CD4-positive, CD25-positive, alpha-beta regulatory T cell (primary cell): ENCODE measurements at regions not wholly inside any gene's neighbourhood (a gene's known extent, or its start where the extent isn't known, plus 50 kb on each side); places are given as distances from the start of the nearest gene placed in this dataset.

Experiments used
- ATAC-seq, 2 donors: fragments of 150-1000 bp; cut with Tn5 transposase; one replicate each; pipeline ENCODE4 v1.10.0; 2021; ENCODE audit warnings: low read depth in 2 of 2, moderate number of reproducible peaks in 2 of 2, moderate library complexity in 1 of 2
- DNase-seq, 3 donors: peaks; one replicate each; pipeline versions ENCODE4 v3.0.0 to v3.0.0-alpha.2; 2012 to 2022; ENCODE audit warnings: mixed read lengths in 1 of 3
- H3K27ac ChIP-seq: one replicate; pipeline ENCODE4 v1.7.0; 2013; ENCODE audit warnings: mild to moderate bottlenecking, low read length; ENCODE audit not compliant: insufficient read depth, poor library complexity, severe bottlenecking
- H3K27me3 ChIP-seq: one replicate; pipeline ENCODE4 v1.7.0; 2013; ENCODE audit warnings: low read length; ENCODE audit not compliant: control insufficient read depth, insufficient read depth
- H3K36me3 ChIP-seq: one replicate; pipeline ENCODE4 v1.7.0; 2013; ENCODE audit warnings: mild to moderate bottlenecking, low read length, moderate library complexity; ENCODE audit not compliant: control insufficient read depth, insufficient read depth
- H3K4me1 ChIP-seq: 2 replicates; pipeline ENCODE4 v1.7.0; 2013; ENCODE audit warnings: mild to moderate bottlenecking, low read length; ENCODE audit not compliant: insufficient read depth, control insufficient read depth, poor library complexity, severe bottlenecking
- H3K4me3 ChIP-seq: one replicate; pipeline ENCODE4 v1.7.0; 2013; ENCODE audit warnings: low read depth, mild to moderate bottlenecking, low read length, moderate library complexity
- H3K9me3 ChIP-seq, 2 experiments: 1 replicate in 1 of 2; 2 replicates in 1 of 2; pipeline ENCODE4 v1.7.0; 2013; ENCODE audit warnings: low read length in 2 of 2, mild to moderate bottlenecking in 1 of 2, moderate library complexity in 1 of 2; ENCODE audit not compliant: control insufficient read depth in 2 of 2
- H3K27ac Mint-ChIP-seq, 3 donors: one replicate each; pipeline ENCODE4 v1.8.0; 2020 to 2022; ENCODE audit warnings: mild to moderate bottlenecking in 3 of 3, mixed read lengths in 3 of 3, moderate library complexity in 2 of 3
- H3K27me3 Mint-ChIP-seq: one replicate; pipeline ENCODE4 v1.8.0; 2022; ENCODE audit warnings: mild to moderate bottlenecking, mixed read lengths
- H3K36me3 Mint-ChIP-seq: one replicate; pipeline ENCODE4 v1.8.0; 2020; ENCODE audit warnings: mixed read lengths
- H3K4me1 Mint-ChIP-seq, 4 donors: one replicate each; pipeline ENCODE4 v1.8.0; 2020 to 2022; ENCODE audit warnings: mixed read lengths in 4 of 4, mild to moderate bottlenecking in 1 of 4
- H3K4me3 Mint-ChIP-seq, 4 donors: one replicate each; pipeline ENCODE4 v1.8.0; 2020 to 2022; ENCODE audit warnings: mild to moderate bottlenecking in 4 of 4, mixed read lengths in 4 of 4, moderate library complexity in 3 of 4
- H3K9me3 Mint-ChIP-seq, 7 donors: one replicate each; pipeline ENCODE4 v1.8.0; 2020 to 2022; ENCODE audit warnings: mixed read lengths in 7 of 7, mild to moderate bottlenecking in 3 of 7, moderate library complexity in 2 of 7

DNA sequence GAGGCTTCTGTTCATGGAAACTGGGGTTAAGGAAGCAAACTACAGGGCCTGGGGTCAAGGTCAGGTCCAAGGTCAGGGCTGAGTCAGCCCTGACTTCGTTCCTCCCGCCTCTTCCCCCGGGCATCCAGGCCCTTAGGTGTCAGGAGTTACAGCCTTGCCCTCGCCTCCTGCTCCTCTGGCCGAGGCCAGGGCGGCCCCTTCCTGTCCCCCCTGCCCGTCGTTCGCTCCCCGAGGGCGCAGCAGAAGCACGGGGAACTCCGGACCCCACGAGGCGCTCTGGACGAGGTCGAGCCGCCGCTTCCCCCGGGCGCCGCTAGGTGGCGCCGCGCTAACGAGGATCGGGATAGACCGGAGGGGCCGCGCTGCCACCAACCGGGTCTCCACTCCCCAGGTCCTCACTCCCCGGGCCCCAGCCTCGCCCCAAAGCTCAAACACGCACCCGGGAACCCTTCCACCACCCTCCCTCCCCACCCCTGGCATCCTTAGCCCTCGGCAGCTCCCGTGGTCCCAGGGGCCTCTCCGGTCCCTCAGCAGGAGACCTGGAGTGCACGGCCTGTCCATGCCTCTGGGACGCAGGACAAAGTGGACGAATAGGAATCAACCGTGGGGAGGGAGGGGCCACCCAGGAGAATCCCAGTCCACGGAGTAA is 59.2 kb upstream of the MYL10 start:
- H3K4me1 Mint-ChIP-seq, result peaks cover 0 to 5% (median 0%) of the 10 kb centered on the region in 4 donors
- H3K27me3 Mint-ChIP-seq, result peaks cover 3% of the 10 kb centered on the region
- no peaks in the 10 kb centered on the region for H3K36me3 ChIP-seq
- no peaks in the 10 kb centered on the region for H3K9me3 Mint-ChIP-seq
- peaks cover 7% of the 10 kb centered on the region for H3K4me1 ChIP-seq
- no peak overlapping the region for H3K4me3 ChIP-seq
- H3K27me3 ChIP-seq, result no peaks in the 10 kb centered on the region
- H3K27ac ChIP-seq, result no peak overlapping the region
- peak; percentile 67 to 78 for ATAC-seq
- H3K36me3 Mint-ChIP-seq, result no peaks in the 10 kb centered on the region
- peak; percentile 59 to 70 (median 67) for DNase-seq
- H3K27ac Mint-ChIP-seq, result no peak overlapping the region
- H3K9me3 ChIP-seq, result no peaks in the 10 kb centered on the region
- no peak overlapping the region for H3K4me3 Mint-ChIP-seq

- H3K9me3 ChIP-seq, result no peaks in the 10 kb centered on the region
- H3K36me3 ChIP-seq, result no peaks in the 10 kb centered on the region
- no peak overlapping the region for H3K4me3 Mint-ChIP-seq
- no peak for DNase-seq
- H3K4me3 ChIP-seq, result no peak overlapping the region
- no peaks in the 10 kb centered on the region for H3K27me3 ChIP-seq
- peaks cover 0 to 5% (median 0%) of the 10 kb centered on the region in 4 donors for H3K4me1 Mint-ChIP-seq
- no peak overlapping the region for H3K27ac Mint-ChIP-seq
- H3K36me3 Mint-ChIP-seq, result no peaks in the 10 kb centered on the region
- H3K9me3 Mint-ChIP-seq, result no peaks in the 10 kb centered on the region
- no peaks in the 10 kb centered on the region for H3K27me3 Mint-ChIP-seq
- peaks cover 7% of the 10 kb centered on the region for H3K4me1 ChIP-seq
- no peak for ATAC-seq
- H3K27ac ChIP-seq, result no peak overlapping the region
These were observed 60.2 kb upstream of the MYL10 start for GRCh38 chr7:101688995-101689907.

DNA sequence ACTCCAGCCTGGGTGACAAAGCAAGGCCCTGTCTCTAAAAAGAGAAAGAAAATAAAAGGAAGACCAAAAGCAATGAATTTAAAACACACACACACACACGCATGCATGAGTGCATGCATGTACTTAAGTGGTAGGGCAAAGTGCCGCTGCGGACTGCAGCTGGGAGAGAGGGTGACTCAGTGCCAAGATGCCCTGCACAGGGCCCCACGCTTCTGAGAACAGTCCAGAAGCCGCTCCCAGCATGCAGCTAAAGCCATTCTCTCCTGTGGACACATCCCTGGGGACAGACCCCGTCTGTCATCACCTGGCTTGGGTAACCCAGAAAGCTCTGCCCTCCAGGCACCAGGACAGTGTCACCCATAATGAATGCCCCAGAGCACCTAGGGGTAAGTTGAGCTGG is 61.0 kb upstream of the MYL10 start:
- H3K4me1 Mint-ChIP-seq, result peaks cover 0 to 5% (median 0%) of the 10 kb centered on the region in 4 donors
- Histone ChIP-seq H3K27ac (no peak overlapping the region), H3K9me3 (no peaks in the 10 kb centered on the region), H3K4me3 (no peak overlapping the region), H3K4me1 (peaks cover 7% of the 10 kb centered on the region), H3K36me3 (no peaks in the 10 kb centered on the region), H3K27me3 (no peaks in the 10 kb centered on the region)
- DNase-seq, result no peak
- H3K27ac Mint-ChIP-seq, result no peak overlapping the region
- H3K36me3 Mint-ChIP-seq, result no peaks in the 10 kb centered on the region
- H3K9me3 Mint-ChIP-seq, result no peaks in the 10 kb centered on the region
- H3K4me3 Mint-ChIP-seq, result no peak overlapping the region
- no peak for ATAC-seq
- H3K27me3 Mint-ChIP-seq, result no peaks in the 10 kb centered on the region

DNA sequence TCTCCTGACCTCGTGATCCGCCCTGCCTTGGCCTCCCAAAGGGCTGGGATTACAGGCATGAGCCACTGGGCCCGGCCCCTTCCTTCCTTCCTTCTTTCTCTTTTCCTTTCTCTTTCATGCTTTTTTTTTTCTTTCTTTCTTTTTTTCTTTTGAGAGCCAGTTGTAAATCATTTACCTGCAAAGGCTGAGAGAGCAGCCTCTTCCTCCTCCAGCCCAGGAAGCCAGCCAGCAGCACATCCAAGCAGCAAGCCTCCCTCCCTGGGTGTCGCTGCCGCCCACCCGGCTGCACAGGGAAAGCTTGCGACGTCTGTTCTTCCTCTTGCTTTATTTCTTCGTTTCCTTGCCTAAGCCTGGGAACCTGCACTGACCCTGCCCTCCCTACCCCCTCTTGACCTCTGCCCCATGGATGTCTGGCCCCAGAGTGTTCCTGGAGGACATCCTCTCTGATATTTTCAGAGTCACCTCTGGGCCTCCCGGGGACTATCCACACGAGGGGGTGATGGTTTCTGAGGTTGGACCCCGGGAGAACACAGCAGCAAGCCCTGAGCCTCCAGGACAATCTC is 62.8 kb upstream of the MYL10 start:
- no peak for ATAC-seq
- Mint-ChIP-seq H3K36me3 (no peaks in the 10 kb centered on the region), H3K4me3 (no peak overlapping the region), H3K27ac (no peak overlapping the region), H3K27me3 (no peaks in the 10 kb centered on the region), H3K4me1 (peaks cover 0 to 5% (median 0%) of the 10 kb centered on the region in 4 donors), H3K9me3 (no peaks in the 10 kb centered on the region)
- H3K9me3 ChIP-seq, result no peaks in the 10 kb centered on the region
- H3K4me1 ChIP-seq, result peaks cover 7% of the 10 kb centered on the region
- H3K27me3 ChIP-seq, result no peaks in the 10 kb centered on the region
- H3K4me3 ChIP-seq, result no peak overlapping the region
- DNase-seq, result no peak
- H3K36me3 ChIP-seq, result no peaks in the 10 kb centered on the region
- H3K27ac ChIP-seq, result no peak overlapping the region

DNA sequence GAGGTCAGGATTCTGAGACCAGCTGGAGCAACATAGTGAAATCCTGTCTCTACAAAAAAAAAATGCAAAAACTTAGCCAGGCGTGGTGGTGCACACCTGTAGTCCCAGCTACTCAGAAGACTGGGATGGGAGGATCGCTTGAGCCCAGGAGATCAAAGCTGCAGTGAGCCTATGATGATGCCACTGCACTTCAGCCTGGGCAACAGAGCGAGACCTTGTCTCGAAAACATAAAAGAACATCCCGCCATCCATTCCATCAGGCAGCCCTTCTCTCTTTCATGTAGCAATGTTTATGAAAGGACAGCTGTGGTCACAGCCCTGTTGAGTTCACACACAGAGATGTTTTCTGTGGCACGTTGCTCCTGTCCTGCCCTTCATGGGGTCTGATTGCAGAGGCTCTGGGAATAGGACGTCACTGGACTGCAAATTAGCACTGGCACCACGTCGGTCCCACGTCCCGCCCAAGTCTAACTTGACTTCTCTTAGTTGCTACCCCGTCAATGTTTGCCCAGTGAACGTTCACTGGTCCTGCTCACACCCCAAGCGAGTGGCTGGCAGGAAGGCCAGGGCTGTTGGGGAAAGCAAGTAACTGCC is 64.5 kb upstream of the MYL10 start:
- Histone ChIP-seq H3K4me1 (peaks cover under 1% of the 10 kb centered on the region), H3K9me3 (no peaks in the 10 kb centered on the region), H3K4me3 (no peak overlapping the region), H3K27me3 (no peaks in the 10 kb centered on the region), H3K36me3 (no peaks in the 10 kb centered on the region), H3K27ac (no peak overlapping the region)
- H3K27ac Mint-ChIP-seq, result no peak overlapping the region
- no peaks in the 10 kb centered on the region for H3K27me3 Mint-ChIP-seq
- no peak overlapping the region for H3K4me3 Mint-ChIP-seq
- ATAC-seq, result no peak
- H3K9me3 Mint-ChIP-seq, result no peaks in the 10 kb centered on the region
- DNase-seq, result no peak
- no peaks in the 10 kb centered on the region for H3K36me3 Mint-ChIP-seq
- H3K4me1 Mint-ChIP-seq, result peaks cover 0 to 5% (median 0%) of the 10 kb centered on the region in 4 donors

DNA sequence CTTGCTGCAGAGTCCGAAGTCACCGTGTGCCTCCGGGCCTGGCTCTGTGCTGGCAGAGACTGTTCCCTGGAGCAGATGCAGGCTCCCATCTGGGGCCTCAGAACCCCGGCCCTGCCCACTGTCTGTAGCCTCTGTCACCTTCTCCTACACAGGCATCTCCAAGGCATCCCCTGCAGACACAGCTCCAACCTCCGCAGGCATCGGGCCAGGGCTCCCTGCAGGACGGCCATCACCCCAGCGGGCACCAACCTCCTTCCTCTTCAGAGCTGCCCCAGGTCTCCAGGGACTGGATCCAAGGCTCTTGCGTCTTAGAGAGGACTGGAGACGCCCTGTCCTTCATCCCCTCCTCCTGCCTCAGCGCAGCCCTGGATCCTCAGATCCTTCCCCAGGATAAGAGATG is 69.9 kb upstream of the MYL10 start:
- no peaks in the 10 kb centered on the region for H3K36me3 Mint-ChIP-seq
- no peaks in the 10 kb centered on the region for H3K9me3 ChIP-seq
- no peaks in the 10 kb centered on the region for H3K36me3 ChIP-seq
- no peaks in the 10 kb centered on the region for H3K27me3 Mint-ChIP-seq
- no peak for DNase-seq
- no peak for ATAC-seq
- H3K27me3 ChIP-seq, result no peaks in the 10 kb centered on the region
- no peaks in the 10 kb centered on the region for H3K4me1 ChIP-seq
- H3K27ac Mint-ChIP-seq, result no peak overlapping the region
- no peak overlapping the region for H3K27ac ChIP-seq
- H3K9me3 Mint-ChIP-seq, result peaks cover 0 to 3% (median 0%) of the 10 kb centered on the region in 7 donors
- H3K4me1 Mint-ChIP-seq, result no peaks in the 10 kb centered on the region
- no peak overlapping the region for H3K4me3 ChIP-seq
- H3K4me3 Mint-ChIP-seq, result no peak overlapping the region

DNA sequence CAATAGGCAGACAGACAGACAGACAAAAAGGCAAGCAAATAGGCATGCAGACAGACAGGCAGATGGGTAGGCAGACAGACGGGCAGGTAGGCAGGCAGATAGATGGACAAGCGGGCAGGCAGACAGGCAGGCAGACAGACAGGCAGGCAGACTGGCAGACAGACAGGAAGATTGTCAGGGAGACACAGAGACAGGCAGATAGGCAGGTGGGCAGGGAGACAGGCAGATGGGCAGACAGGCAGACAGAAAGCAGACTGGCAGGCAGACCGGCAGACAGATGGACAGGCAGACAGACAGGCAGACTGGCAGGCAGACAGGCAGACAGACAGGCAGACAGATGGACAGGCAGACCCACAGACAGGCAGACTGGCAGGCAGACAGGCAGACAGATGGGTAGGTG is 70.3 kb upstream of the MYL10 start:
- Mint-ChIP-seq H3K36me3 (no peaks in the 10 kb centered on the region), H3K27me3 (no peaks in the 10 kb centered on the region), H3K4me3 (no peak overlapping the region), H3K27ac (no peak overlapping the region), H3K4me1 (no peaks in the 10 kb centered on the region), H3K9me3 (peaks cover 0 to 3% (median 0%) of the 10 kb centered on the region in 7 donors)
- no peak overlapping the region for H3K4me3 ChIP-seq
- no peaks in the 10 kb centered on the region for H3K4me1 ChIP-seq
- H3K27ac ChIP-seq, result no peak overlapping the region
- DNase-seq (no peak), ATAC-seq (no peak)
- H3K36me3 ChIP-seq, result no peaks in the 10 kb centered on the region
- no peaks in the 10 kb centered on the region for H3K27me3 ChIP-seq
- H3K9me3 ChIP-seq, result no peaks in the 10 kb centered on the region
